SK-N-SH treated with all-trans-retinoic acid at 6 μM for 48 hours (cell line): ENCODE measurements at regions not wholly inside any gene's neighbourhood (a gene's known extent, or its start where the extent isn't known, plus 50 kb on each side); places are given as distances from the start of the nearest gene placed in this dataset.

Experiments used
- ATAC-seq: fragments of 200-7000 bp; cut with Tn5 transposase; 3 replicates; pipeline ENCODE4 v1.9.1; 2020; ENCODE audit warnings: mild to moderate bottlenecking, moderate library complexity
- ARNTL ChIP-seq: fragments of 450-650 bp; formaldehyde crosslinking; IDR thresholded peaks from 2 replicates; pipeline ENCODE4 v1.5.0; 2020; ENCODE audit warnings: low read depth, mild to moderate bottlenecking, moderate library complexity, borderline replicate concordance
- BACH2 ChIP-seq: fragments of 250-450 bp; sonication (Bioruptor Pico); IDR thresholded peaks from 2 replicates; pipeline ENCODE4 v1.9.0; 2021; ENCODE audit warnings: mild to moderate bottlenecking, borderline replicate concordance
- CSDC2 ChIP-seq: fragments of 250-450 bp; sonication (Bioruptor Pico); IDR thresholded peaks from 2 replicates; pipeline ENCODE4 v1.5.0; 2020; ENCODE audit warnings: mild to moderate bottlenecking, moderate library complexity
- ESRRG ChIP-seq: fragments of 250-450 bp; sonication (Bioruptor Pico); IDR thresholded peaks from 2 replicates; pipeline ENCODE4 v1.6.1; 2021; ENCODE audit warnings: mild to moderate bottlenecking
- GLIS3 ChIP-seq: fragments of 250-450 bp; sonication (Bioruptor Pico); IDR thresholded peaks from 2 replicates; pipeline ENCODE4 v1.5.0; 2020; ENCODE audit warnings: mild to moderate bottlenecking, moderate library complexity
- ISL1 ChIP-seq: fragments of 250-450 bp; sonication (Bioruptor Pico); IDR thresholded peaks from 2 replicates; pipeline ENCODE4 v2.1.2; 2022; ENCODE audit warnings: mild to moderate bottlenecking, moderate library complexity
- OSR1 ChIP-seq: fragments of 250-450 bp; sonication (Bioruptor Pico); IDR thresholded peaks from 2 replicates; pipeline ENCODE4 v1.8.0; 2022; ENCODE audit warnings: moderate library complexity, mild to moderate bottlenecking, inconsistent platforms
- PPARA ChIP-seq: fragments of 250-450 bp; sonication (Bioruptor Pico); IDR thresholded peaks from 2 replicates; pipeline ENCODE4 v1.5.0; 2020; ENCODE audit warnings: mild to moderate bottlenecking, borderline replicate concordance
- RARB ChIP-seq: fragments of 250-450 bp; sonication (Bioruptor Pico); IDR thresholded peaks from 2 replicates; pipeline ENCODE4 v1.8.0; 2021; ENCODE audit warnings: mild to moderate bottlenecking, moderate library complexity
- SNAI2 ChIP-seq: fragments of 250-450 bp; sonication (Bioruptor Pico); IDR thresholded peaks from 2 replicates; pipeline ENCODE4 v1.5.0; 2020; ENCODE audit warnings: mild to moderate bottlenecking, moderate library complexity
- TCF4 ChIP-seq: fragments of 250-450 bp; sonication (Bioruptor Pico); IDR thresholded peaks from 2 replicates; pipeline ENCODE4 v1.8.0; 2021; ENCODE audit warnings: mild to moderate bottlenecking, moderate library complexity, borderline replicate concordance
- TOX ChIP-seq: fragments of 250-450 bp; sonication (Bioruptor Pico); IDR thresholded peaks from 2 replicates; pipeline ENCODE4 v1.8.0; 2021; ENCODE audit warnings: mild to moderate bottlenecking, moderate library complexity, borderline replicate concordance
- ZC3H10 ChIP-seq: fragments of 250-450 bp; sonication (Bioruptor Pico); IDR thresholded peaks from 2 replicates; pipeline ENCODE4 v1.5.1; 2021; ENCODE audit warnings: mild to moderate bottlenecking, moderate library complexity
- ZFP3 ChIP-seq: fragments of 250-450 bp; sonication (Bioruptor Pico); IDR thresholded peaks from 2 replicates; pipeline ENCODE4 v1.5.0; 2020; ENCODE audit warnings: mild to moderate bottlenecking, moderate library complexity
- ZFP30 ChIP-seq: fragments of 450-650 bp; formaldehyde crosslinking; IDR thresholded peaks from 2 replicates; pipeline ENCODE4 v1.5.0; 2022; ENCODE audit warnings: mild to moderate bottlenecking, moderate library complexity
- ZNF565 ChIP-seq: fragments of 450-650 bp; formaldehyde crosslinking; conservative IDR thresholded peaks from 2 replicates; pipeline ENCODE4 v1.5.0; 2020; ENCODE audit warnings: low read depth, mild to moderate bottlenecking, moderate library complexity
- ZNF70 ChIP-seq: fragments of 450-650 bp; formaldehyde crosslinking; IDR thresholded peaks from 2 replicates; pipeline ENCODE4 v1.5.0; 2020; ENCODE audit warnings: mild to moderate bottlenecking, moderate library complexity
- ZNF8 ChIP-seq: fragments of 450-650 bp; formaldehyde crosslinking; IDR thresholded peaks from 2 replicates; pipeline ENCODE4 v1.5.0; 2020; ENCODE audit warnings: mild to moderate bottlenecking, moderate library complexity
- TF ChIP-seq, protein P1 (sequence below): fragments of 250-450 bp; sonication (Bioruptor Pico); IDR thresholded peaks from 2 replicates; pipeline ENCODE4 v1.5.1; 2021; ENCODE audit warnings: mild to moderate bottlenecking, moderate library complexity
- TF ChIP-seq, protein P2 (sequence below): fragments of 250-450 bp; sonication (Bioruptor Pico); IDR thresholded peaks from 2 replicates; pipeline ENCODE4 v1.8.0; 2020; ENCODE audit warnings: mild to moderate bottlenecking, moderate library complexity, borderline replicate concordance
- TF ChIP-seq, protein P3 (sequence below): fragments of 250-450 bp; sonication (Bioruptor Pico); IDR thresholded peaks from 2 replicates; pipeline ENCODE4 v1.8.0; 2021; ENCODE audit warnings: low read depth, mild to moderate bottlenecking, moderate library complexity, borderline replicate concordance
- TF ChIP-seq, protein P4 (sequence below): fragments of 250-450 bp; sonication (Bioruptor Pico); IDR thresholded peaks from 2 replicates; pipeline ENCODE4 v1.5.1; 2020; ENCODE audit warnings: low read depth, mild to moderate bottlenecking, moderate library complexity

DNA sequence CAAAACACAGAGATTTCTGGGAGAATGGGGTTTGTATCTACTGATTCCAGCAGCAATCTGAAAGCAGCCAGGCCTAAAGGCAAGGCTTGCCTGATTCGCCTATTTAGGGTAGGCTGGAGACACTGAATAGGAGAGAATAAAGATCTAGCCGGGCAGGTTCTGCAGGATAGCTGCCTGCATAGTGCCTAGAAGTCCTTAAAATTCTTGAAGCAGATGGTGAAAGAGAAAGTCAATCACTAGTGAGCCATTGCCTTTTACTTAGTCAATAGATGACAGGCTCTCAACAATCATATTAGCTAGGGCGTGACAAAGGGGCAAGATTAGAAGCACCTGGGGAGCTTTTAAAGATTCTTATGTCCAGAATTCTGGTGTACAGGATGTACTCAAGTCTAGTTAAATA, 522.7 kb downstream of the HTR1A start:
- TF ChIP-seq, protein P1, sequence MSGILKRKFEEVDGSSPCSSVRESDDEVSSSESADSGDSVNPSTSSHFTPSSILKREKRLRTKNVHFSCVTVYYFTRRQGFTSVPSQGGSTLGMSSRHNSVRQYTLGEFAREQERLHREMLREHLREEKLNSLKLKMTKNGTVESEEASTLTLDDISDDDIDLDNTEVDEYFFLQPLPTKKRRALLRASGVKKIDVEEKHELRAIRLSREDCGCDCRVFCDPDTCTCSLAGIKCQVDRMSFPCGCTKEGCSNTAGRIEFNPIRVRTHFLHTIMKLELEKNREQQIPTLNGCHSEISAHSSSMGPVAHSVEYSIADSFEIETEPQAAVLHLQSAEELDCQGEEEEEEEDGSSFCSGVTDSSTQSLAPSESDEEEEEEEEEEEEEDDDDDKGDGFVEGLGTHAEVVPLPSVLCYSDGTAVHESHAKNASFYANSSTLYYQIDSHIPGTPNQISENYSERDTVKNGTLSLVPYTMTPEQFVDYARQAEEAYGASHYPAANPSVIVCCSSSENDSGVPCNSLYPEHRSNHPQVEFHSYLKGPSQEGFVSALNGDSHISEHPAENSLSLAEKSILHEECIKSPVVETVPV (CRISPR knock-in tag): no peak
- TF ChIP-seq CSDC2 (CRISPR knock-in tag) (no peak), ESRRG (CRISPR knock-in tag) (no peak), RARB (CRISPR knock-in tag) (no peak), ZNF8 (CRISPR knock-in tag) (no peak), SNAI2 (no peak)
- ATAC-seq: no peak

DNA sequence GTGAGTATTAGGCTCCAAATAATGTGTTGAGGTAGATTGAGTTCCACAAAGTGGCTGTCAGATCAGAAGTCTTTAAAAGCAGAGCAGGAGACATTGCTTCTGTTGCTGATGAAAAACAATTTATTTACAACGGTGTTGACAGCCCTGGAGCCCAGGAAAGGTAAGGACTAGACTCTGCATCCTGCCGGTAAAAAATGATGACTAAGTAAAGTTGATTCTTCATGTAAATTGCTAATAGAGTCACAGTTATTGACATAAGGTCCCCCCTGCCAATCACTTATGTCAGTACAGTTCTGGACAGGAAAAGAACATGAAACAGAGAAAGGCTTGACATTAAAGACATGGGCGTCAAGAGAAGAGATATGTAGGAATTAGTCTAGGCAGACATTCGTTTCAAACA, 552.5 kb downstream of the HTR1A start:
- TF ChIP-seq ZNF70 (CRISPR knock-in tag) (no peak), ZFP30 (no peak), OSR1 (CRISPR knock-in tag) (no peak), ESRRG (CRISPR knock-in tag) (no peak), BACH2 (CRISPR knock-in tag) (no peak), ISL1 (CRISPR knock-in tag) (no peak), TCF4 (CRISPR knock-in tag) (no peak), ZC3H10 (no peak), RARB (CRISPR knock-in tag) (no peak), PPARA (no peak), CSDC2 (CRISPR knock-in tag) (no peak), ARNTL (CRISPR knock-in tag) (no peak), GLIS3 (CRISPR knock-in tag) (no peak), ZFP3 (CRISPR knock-in tag) (no peak), ZNF8 (CRISPR knock-in tag) (no peak), SNAI2 (no peak)
- TF ChIP-seq, protein P2, sequence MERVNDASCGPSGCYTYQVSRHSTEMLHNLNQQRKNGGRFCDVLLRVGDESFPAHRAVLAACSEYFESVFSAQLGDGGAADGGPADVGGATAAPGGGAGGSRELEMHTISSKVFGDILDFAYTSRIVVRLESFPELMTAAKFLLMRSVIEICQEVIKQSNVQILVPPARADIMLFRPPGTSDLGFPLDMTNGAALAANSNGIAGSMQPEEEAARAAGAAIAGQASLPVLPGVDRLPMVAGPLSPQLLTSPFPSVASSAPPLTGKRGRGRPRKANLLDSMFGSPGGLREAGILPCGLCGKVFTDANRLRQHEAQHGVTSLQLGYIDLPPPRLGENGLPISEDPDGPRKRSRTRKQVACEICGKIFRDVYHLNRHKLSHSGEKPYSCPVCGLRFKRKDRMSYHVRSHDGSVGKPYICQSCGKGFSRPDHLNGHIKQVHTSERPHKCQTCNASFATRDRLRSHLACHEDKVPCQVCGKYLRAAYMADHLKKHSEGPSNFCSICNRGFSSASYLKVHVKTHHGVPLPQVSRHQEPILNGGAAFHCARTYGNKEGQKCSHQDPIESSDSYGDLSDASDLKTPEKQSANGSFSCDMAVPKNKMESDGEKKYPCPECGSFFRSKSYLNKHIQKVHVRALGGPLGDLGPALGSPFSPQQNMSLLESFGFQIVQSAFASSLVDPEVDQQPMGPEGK (CRISPR knock-in tag): no peak
- no peak for ATAC-seq

DNA sequence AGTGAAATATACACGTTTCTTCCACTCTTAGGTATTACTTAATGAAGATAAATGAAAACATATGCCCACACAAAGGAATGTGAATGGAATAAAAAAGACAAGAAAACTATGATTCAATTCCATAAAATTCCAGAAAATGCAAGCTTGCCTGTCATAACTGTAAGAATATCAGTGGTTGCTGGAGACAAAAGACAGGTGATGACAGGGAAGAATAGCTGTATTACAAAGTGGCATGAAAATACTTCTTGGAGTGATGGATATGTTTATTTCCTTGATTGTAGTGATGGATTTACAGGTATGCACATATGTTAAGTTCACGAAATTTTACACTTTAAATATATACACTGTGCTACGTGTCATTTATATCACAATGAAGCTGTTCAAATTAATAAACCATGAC, 553.3 kb downstream of the HTR1A start:
- no peak for TF ChIP-seq BACH2 (CRISPR knock-in tag)
- TF ChIP-seq ZC3H10: no peak
- TF ChIP-seq TOX (CRISPR knock-in tag): no peak
- TF ChIP-seq, protein P2 (CRISPR knock-in tag): no peak
- TF ChIP-seq ZFP30: no peak
- TF ChIP-seq, protein P3, sequence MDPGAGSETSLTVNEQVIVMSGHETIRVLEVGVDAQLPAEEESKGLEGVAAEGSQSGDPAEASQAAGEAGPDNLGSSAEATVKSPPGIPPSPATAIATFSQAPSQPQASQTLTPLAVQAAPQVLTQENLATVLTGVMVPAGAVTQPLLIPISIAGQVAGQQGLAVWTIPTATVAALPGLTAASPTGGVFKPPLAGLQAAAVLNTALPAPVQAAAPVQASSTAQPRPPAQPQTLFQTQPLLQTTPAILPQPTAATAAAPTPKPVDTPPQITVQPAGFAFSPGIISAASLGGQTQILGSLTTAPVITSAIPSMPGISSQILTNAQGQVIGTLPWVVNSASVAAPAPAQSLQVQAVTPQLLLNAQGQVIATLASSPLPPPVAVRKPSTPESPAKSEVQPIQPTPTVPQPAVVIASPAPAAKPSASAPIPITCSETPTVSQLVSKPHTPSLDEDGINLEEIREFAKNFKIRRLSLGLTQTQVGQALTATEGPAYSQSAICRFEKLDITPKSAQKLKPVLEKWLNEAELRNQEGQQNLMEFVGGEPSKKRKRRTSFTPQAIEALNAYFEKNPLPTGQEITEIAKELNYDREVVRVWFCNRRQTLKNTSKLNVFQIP (CRISPR knock-in tag): no peak
- no peak for TF ChIP-seq ESRRG (CRISPR knock-in tag)
- TF ChIP-seq ZNF565 (CRISPR knock-in tag): no peak
- no peak for TF ChIP-seq ARNTL (CRISPR knock-in tag)
- no peak for TF ChIP-seq ZFP3 (CRISPR knock-in tag)
- no peak for TF ChIP-seq ZNF8 (CRISPR knock-in tag)
- TF ChIP-seq, protein P4, sequence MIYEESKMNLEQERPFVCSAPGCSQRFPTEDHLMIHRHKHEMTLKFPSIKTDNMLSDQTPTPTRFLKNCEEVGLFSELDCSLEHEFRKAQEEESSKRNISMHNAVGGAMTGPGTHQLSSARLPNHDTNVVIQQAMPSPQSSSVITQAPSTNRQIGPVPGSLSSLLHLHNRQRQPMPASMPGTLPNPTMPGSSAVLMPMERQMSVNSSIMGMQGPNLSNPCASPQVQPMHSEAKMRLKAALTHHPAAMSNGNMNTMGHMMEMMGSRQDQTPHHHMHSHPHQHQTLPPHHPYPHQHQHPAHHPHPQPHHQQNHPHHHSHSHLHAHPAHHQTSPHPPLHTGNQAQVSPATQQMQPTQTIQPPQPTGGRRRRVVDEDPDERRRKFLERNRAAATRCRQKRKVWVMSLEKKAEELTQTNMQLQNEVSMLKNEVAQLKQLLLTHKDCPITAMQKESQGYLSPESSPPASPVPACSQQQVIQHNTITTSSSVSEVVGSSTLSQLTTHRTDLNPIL (CRISPR knock-in tag): no peak
- no peak for TF ChIP-seq GLIS3 (CRISPR knock-in tag)
- no peak for TF ChIP-seq PPARA
- TF ChIP-seq ISL1 (CRISPR knock-in tag): no peak
- TF ChIP-seq, all 23 proteins: peak for 0
- no peak for ATAC-seq
